WTC11 (cell line): ENCODE measurements at regions not wholly inside any gene's neighbourhood (a gene's known extent, or its start where the extent isn't known, plus 50 kb on each side); places are given as distances from the start of the nearest gene placed in this dataset.

Experiments used
- CBFB ChIP-seq: sonication (generic); formaldehyde crosslinking; IDR thresholded peaks from 2 replicates; pipeline ENCODE4 v1.8.1; 2022; ENCODE audit warnings: mild to moderate bottlenecking, low read depth, missing genetic modification reagents
- FOXP4 ChIP-seq: sonication (generic); formaldehyde crosslinking; IDR thresholded peaks from 2 replicates; pipeline ENCODE4 v1.8.0; 2022; ENCODE audit warnings: mild to moderate bottlenecking, missing genetic modification reagents
- JAZF1 ChIP-seq: fragments of 250-450 bp; sonication (Bioruptor Pico); IDR thresholded peaks from 2 replicates; pipeline ENCODE4 v1.9.0; 2021; ENCODE audit warnings: moderate library complexity, mild to moderate bottlenecking, inconsistent platforms
- MAX ChIP-seq: sonication (generic); formaldehyde crosslinking; IDR thresholded peaks from 2 replicates; pipeline ENCODE4 v1.8.0; 2022; ENCODE audit warnings: mild to moderate bottlenecking, missing genetic modification reagents
- NR3C1 ChIP-seq: sonication (generic); formaldehyde crosslinking; conservative IDR thresholded peaks from 2 replicates; pipeline ENCODE4 v1.8.1; 2023; ENCODE audit warnings: low read depth, mild to moderate bottlenecking, missing genetic modification reagents
- SMAD3 ChIP-seq: sonication (generic); formaldehyde crosslinking; IDR thresholded peaks from 2 replicates; pipeline ENCODE4 v1.8.0; 2022; ENCODE audit warnings: missing genetic modification reagents, mild to moderate bottlenecking, borderline replicate concordance
- TCF7 ChIP-seq: sonication (generic); formaldehyde crosslinking; IDR thresholded peaks from 2 replicates; pipeline ENCODE4 v1.8.0; 2022; ENCODE audit warnings: mild to moderate bottlenecking, low read depth, missing genetic modification reagents, moderate library complexity
- USF2 ChIP-seq: sonication (generic); formaldehyde crosslinking; IDR thresholded peaks from 2 replicates; pipeline ENCODE4 v1.8.1; 2023; ENCODE audit warnings: mild to moderate bottlenecking, missing genetic modification reagents, moderate library complexity
- ZNF121 ChIP-seq: sonication (generic); formaldehyde crosslinking; IDR thresholded peaks from 2 replicates; pipeline ENCODE4 v1.8.0; 2023; ENCODE audit warnings: missing genetic modification reagents
- ZNF263 ChIP-seq: sonication (generic); formaldehyde crosslinking; IDR thresholded peaks from 2 replicates; pipeline ENCODE4 v1.8.1; 2022; ENCODE audit warnings: low read depth, mild to moderate bottlenecking, moderate library complexity, missing genetic modification reagents
- ZNF396 ChIP-seq: fragments of 250-450 bp; sonication (Bioruptor Pico); IDR thresholded peaks from 2 replicates; pipeline ENCODE4 v1.8.0; 2021; ENCODE audit warnings: mild to moderate bottlenecking, moderate library complexity, borderline replicate concordance
- TF ChIP-seq, protein P1 (sequence below): fragments of 200-600 bp; IDR thresholded peaks from 2 replicates; pipeline ENCODE4 v1.8.0; 2022; ENCODE audit warnings: antibody characterized with exemption

- TF ChIP-seq SMAD3 (CRISPR knock-in tag) = no peak
- TF ChIP-seq, protein P1, sequence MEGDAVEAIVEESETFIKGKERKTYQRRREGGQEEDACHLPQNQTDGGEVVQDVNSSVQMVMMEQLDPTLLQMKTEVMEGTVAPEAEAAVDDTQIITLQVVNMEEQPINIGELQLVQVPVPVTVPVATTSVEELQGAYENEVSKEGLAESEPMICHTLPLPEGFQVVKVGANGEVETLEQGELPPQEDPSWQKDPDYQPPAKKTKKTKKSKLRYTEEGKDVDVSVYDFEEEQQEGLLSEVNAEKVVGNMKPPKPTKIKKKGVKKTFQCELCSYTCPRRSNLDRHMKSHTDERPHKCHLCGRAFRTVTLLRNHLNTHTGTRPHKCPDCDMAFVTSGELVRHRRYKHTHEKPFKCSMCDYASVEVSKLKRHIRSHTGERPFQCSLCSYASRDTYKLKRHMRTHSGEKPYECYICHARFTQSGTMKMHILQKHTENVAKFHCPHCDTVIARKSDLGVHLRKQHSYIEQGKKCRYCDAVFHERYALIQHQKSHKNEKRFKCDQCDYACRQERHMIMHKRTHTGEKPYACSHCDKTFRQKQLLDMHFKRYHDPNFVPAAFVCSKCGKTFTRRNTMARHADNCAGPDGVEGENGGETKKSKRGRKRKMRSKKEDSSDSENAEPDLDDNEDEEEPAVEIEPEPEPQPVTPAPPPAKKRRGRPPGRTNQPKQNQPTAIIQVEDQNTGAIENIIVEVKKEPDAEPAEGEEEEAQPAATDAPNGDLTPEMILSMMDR = no peak
- no peak for TF ChIP-seq NR3C1
- TF ChIP-seq USF2 (CRISPR knock-in tag) = no peak
- no peak for TF ChIP-seq JAZF1 (CRISPR knock-in tag)
- TF ChIP-seq ZNF263 (CRISPR knock-in tag) = no peak
- TF ChIP-seq ZNF121 (CRISPR knock-in tag) = no peak
- TF ChIP-seq TCF7 = no peak
- no peak for TF ChIP-seq FOXP4 (CRISPR knock-in tag)
- no peak for TF ChIP-seq MAX (CRISPR knock-in tag)
- no peak for TF ChIP-seq CBFB (CRISPR knock-in tag)
- no peak for TF ChIP-seq ZNF396
Observed at GRCh38 chr7:41093141-41093540, 609.7 kb downstream of the INHBA start.
